Peyer's patch (tissue), 4 donors: ENCODE measurements at regions not wholly inside any gene's neighbourhood (a gene's known extent, or its start where the extent isn't known, plus 50 kb on each side); places are given as distances from the start of the nearest gene placed in this dataset.

Experiments used
- DNase-seq, 3 donors: peaks; one replicate each; pipeline ENCODE4 v3.0.0-alpha.2; 2017 to 2019
- H3K27ac ChIP-seq, 4 donors: fragments of 200-600 bp; sonication (generic); one replicate each; pipeline ENCODE4 v1.5.1; 2016 to 2019
- H3K27me3 ChIP-seq, 2 donors: fragments of 200-600 bp; sonication (generic); one replicate each; pipeline ENCODE4 v1.5.1; 2019
- H3K36me3 ChIP-seq, 3 donors: fragments of 200-600 bp; sonication (generic); one replicate each; pipeline ENCODE4 v1.5.1; 2016 to 2019
- H3K4me1 ChIP-seq, 4 donors: fragments of 200-600 bp; sonication (generic); one replicate each; pipeline ENCODE4 v1.5.1; 2016 to 2019
- H3K4me3 ChIP-seq, 4 donors: fragments of 200-600 bp; sonication (generic); 1 replicate in 3 of 4; 2 replicates in 1 of 4; pipeline ENCODE4 v1.5.1; 2016 to 2019; ENCODE audit warnings: mild to moderate bottlenecking in 1 of 4
- H3K9me3 ChIP-seq, 4 donors: fragments of 200-600 bp; sonication (generic); one replicate each; pipeline ENCODE4 v1.5.1; 2016 to 2019; ENCODE audit warnings: mild to moderate bottlenecking in 1 of 4
- CTCF ChIP-seq, 6 experiments: fragments of 450-650 bp in 4 of 6; fragments of 200-600 bp in 2 of 6; sonication (generic) in 1 of 6; IDR thresholded peaks; one replicate each; pipeline ENCODE4 v1.5.1; 2017 to 2019; ENCODE audit warnings: antibody characterized with exemption in 6 of 6, mild to moderate bottlenecking in 3 of 6, moderate library complexity in 1 of 6
- POLR2A ChIP-seq, 2 donors: fragments of 450-650 bp; IDR thresholded peaks; one replicate each; pipeline ENCODE4 v1.5.1; 2017; ENCODE audit warnings: antibody characterized with exemption in 2 of 2, mild to moderate bottlenecking in 2 of 2, moderate library complexity in 2 of 2

- Histone ChIP-seq H3K9me3 (peaks cover 0 to 3% (median 0%) of the 10 kb centered on the region in 4 donors), H3K27me3 (no peaks in the 10 kb centered on the region), H3K27ac (no peak overlapping the region), H3K4me3 (no peak overlapping the region), H3K36me3 (no peaks in the 10 kb centered on the region), H3K4me1 (peaks cover 0 to 14% (median 8%) of the 10 kb centered on the region in 4 donors)
- TF ChIP-seq POLR2A (IDR thresholded peaks at IDR 0.05) (no peak), CTCF (IDR thresholded peaks at IDR 0.05) (no peak)
- DNase-seq, result no peak
Observed at GRCh38 chr2:8532438-8532837, 149.4 kb upstream of the ID2 start.

GRCh38 chr2:8533923-8534322 is 147.9 kb upstream of the ID2 start:
- Histone ChIP-seq H3K36me3 (no peaks in the 10 kb centered on the region), H3K4me1 (peaks cover 0 to 14% (median 8%) of the 10 kb centered on the region in 4 donors), H3K4me3 (no peak overlapping the region), H3K27ac (peak overlapping the region in 1 of 4 donors; percentile 56), H3K9me3 (peaks cover 0 to 3% (median 0%) of the 10 kb centered on the region in 4 donors), H3K27me3 (no peaks in the 10 kb centered on the region)
- DNase-seq, result no peak
- no peak for TF ChIP-seq CTCF (IDR thresholded peaks at IDR 0.05)
- TF ChIP-seq POLR2A (IDR thresholded peaks at IDR 0.05), result no peak

- Histone ChIP-seq H3K9me3 (peaks cover 0 to 3% (median 0%) of the 10 kb centered on the region in 4 donors), H3K4me1 (peaks cover 0 to 14% (median 9%) of the 10 kb centered on the region in 4 donors), H3K36me3 (no peaks in the 10 kb centered on the region), H3K27me3 (no peaks in the 10 kb centered on the region), H3K27ac (peak overlapping the region in 3 of 4 donors; percentile 35 to 66 (median 56)), H3K4me3 (no peak overlapping the region)
- TF ChIP-seq POLR2A (IDR thresholded peaks at IDR 0.05) (no peak), CTCF (IDR thresholded peaks at IDR 0.05) (no peak)
- no peak for DNase-seq
Observed at GRCh38 chr2:8534386-8534728, 147.5 kb upstream of the ID2 start.

- Histone ChIP-seq H3K27me3 (no peaks in the 10 kb centered on the region), H3K36me3 (no peaks in the 10 kb centered on the region), H3K4me3 (no peak overlapping the region), H3K9me3 (peaks cover 0 to 3% (median 0%) of the 10 kb centered on the region in 4 donors), H3K4me1 (peaks cover 0 to 17% (median 10%) of the 10 kb centered on the region in 4 donors), H3K27ac (peak overlapping the region in 3 of 4 donors; percentile 35 to 66 (median 56))
- TF ChIP-seq POLR2A (IDR thresholded peaks at IDR 0.05) (no peak), CTCF (IDR thresholded peaks at IDR 0.05) (no peak)
- peak in 2 of 3 donors; percentile 56 to 66 for DNase-seq
Observed at GRCh38 chr2:8534729-8535468, 147.0 kb upstream of the ID2 start.

GRCh38 chr2:8535469-8535795 is 146.4 kb upstream of the ID2 start:
- no peak overlapping the region for H3K4me3 ChIP-seq
- H3K27me3 ChIP-seq, result no peaks in the 10 kb centered on the region
- H3K4me1 ChIP-seq, result peaks cover 0 to 22% (median 10%) of the 10 kb centered on the region in 4 donors
- H3K27ac ChIP-seq, result peak overlapping the region in 3 of 4 donors; percentile 35 to 66 (median 56)
- H3K36me3 ChIP-seq, result no peaks in the 10 kb centered on the region
- H3K9me3 ChIP-seq, result peaks cover 0 to 3% (median 0%) of the 10 kb centered on the region in 4 donors
- DNase-seq, result peak in 1 of 3 donors; percentile 31
- TF ChIP-seq POLR2A (IDR thresholded peaks at IDR 0.05), result no peak
- TF ChIP-seq CTCF (IDR thresholded peaks at IDR 0.05), result no peak
